SU-DHL-6 (cell line): ENCODE measurements at regions not wholly inside any gene's neighbourhood (a gene's known extent, or its start where the extent isn't known, plus 50 kb on each side); places are given as distances from the start of the nearest gene placed in this dataset.
"Not testable (repeated sequence)": the region's sequence is repeated elsewhere in the genome, so short reads cannot be mapped to it uniquely, and the experiment has no call there.

ENCODE experiments used
- EZH2phosphoT487 ChIP-seq: fragments of 200-600 bp; sonication (generic), shearing (Covaris generic); conservative IDR thresholded peaks from 2 replicates; pipeline ENCODE4 v1.6.1; 2018; ENCODE audit warnings: mild to moderate bottlenecking, antibody characterized with exemption, low read length, moderate library complexity, mixed read lengths
- TF ChIP-seq, protein P1 (sequence below): fragments of 200-600 bp; sonication (generic); IDR thresholded peaks from one replicate; pipeline ENCODE4 v1.5.1; 2017; ENCODE audit warnings: antibody characterized with exemption, mild to moderate bottlenecking, low read length, moderate library complexity; ENCODE audit not compliant: insufficient read depth, poor library complexity, severe bottlenecking

DNA sequence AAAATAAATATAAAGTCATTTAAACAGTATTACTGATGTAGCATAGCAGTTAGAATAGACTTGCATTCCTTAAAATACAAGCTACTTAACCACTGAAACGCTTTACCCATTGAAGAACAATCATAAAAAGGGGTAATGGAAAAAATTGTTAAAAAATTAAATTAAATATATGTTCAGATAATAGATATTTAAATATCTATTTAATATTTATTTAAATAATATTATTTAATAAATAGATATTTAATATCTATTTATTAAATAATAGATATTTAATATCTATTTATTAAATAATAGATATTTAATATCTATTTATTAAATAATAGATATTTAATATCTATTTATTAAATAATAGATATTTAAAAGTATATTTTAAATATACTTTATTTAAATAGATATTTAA is 2410.5 kb downstream of the PCDH7 start:
- TF ChIP-seq, protein P1, sequence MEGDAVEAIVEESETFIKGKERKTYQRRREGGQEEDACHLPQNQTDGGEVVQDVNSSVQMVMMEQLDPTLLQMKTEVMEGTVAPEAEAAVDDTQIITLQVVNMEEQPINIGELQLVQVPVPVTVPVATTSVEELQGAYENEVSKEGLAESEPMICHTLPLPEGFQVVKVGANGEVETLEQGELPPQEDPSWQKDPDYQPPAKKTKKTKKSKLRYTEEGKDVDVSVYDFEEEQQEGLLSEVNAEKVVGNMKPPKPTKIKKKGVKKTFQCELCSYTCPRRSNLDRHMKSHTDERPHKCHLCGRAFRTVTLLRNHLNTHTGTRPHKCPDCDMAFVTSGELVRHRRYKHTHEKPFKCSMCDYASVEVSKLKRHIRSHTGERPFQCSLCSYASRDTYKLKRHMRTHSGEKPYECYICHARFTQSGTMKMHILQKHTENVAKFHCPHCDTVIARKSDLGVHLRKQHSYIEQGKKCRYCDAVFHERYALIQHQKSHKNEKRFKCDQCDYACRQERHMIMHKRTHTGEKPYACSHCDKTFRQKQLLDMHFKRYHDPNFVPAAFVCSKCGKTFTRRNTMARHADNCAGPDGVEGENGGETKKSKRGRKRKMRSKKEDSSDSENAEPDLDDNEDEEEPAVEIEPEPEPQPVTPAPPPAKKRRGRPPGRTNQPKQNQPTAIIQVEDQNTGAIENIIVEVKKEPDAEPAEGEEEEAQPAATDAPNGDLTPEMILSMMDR = not testable (repeated sequence)
- not testable (repeated sequence) for TF ChIP-seq EZH2phosphoT487
